ENCODE measurements at regions not wholly inside any gene's neighbourhood (a gene's known extent, or its start where the extent isn't known, plus 50 kb on each side); places are given as distances from the start of the nearest gene placed in this dataset.

- TF ChIP-seq POLR2A (IDR thresholded peaks at IDR 0.05) (no peak), CTCF (IDR thresholded peaks at IDR 0.05) (no peak)
These were observed 1481.7 kb downstream of the TECRL start for GRCh38 chr4:62927574-62927973.
